K562 (cell line): ENCODE measurements at regions not wholly inside any gene's neighbourhood (a gene's known extent, or its start where the extent isn't known, plus 50 kb on each side); places are given as distances from the start of the nearest gene placed in this dataset.
"Not testable (repeated sequence)": the region's sequence is repeated elsewhere in the genome, so short reads cannot be mapped to it uniquely, and the experiment has no call there.

Source experiments
- CBFA2T3 ChIP-seq: fragments of 450-650 bp; IDR thresholded peaks from 2 replicates; pipeline ENCODE4 v1.6.1; 2017
- RFX1 ChIP-seq: fragments of 450-650 bp; IDR thresholded peaks from 2 replicates; pipeline ENCODE4 v1.6.1; 2016; ENCODE audit warnings: mild to moderate bottlenecking, moderate library complexity
- TF ChIP-seq, protein P1 (sequence below), 2 experiments: fragments of 450-650 bp; conservative IDR thresholded peaks; 2 replicates each; pipeline ENCODE4 v1.6.1; 2017; ENCODE audit warnings: mild to moderate bottlenecking in 2 of 2, moderate library complexity in 2 of 2

- TF ChIP-seq CBFA2T3, RFX1: not testable (repeated sequence)
- TF ChIP-seq, protein P1, sequence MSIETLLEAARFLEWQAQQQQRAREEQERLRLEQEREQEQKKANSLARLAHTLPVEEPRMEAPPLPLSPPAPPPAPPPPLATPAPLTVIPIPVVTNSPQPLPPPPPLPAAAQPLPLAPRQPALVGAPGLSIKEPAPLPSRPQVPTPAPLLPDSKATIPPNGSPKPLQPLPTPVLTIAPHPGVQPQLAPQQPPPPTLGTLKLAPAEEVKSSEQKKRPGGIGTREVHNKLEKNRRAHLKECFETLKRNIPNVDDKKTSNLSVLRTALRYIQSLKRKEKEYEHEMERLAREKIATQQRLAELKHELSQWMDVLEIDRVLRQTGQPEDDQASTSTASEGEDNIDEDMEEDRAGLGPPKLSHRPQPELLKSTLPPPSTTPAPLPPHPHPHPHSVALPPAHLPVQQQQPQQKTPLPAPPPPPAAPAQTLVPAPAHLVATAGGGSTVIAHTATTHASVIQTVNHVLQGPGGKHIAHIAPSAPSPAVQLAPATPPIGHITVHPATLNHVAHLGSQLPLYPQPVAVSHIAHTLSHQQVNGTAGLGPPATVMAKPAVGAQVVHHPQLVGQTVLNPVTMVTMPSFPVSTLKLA (conservative IDR thresholded peaks at IDR 0.05): not testable (repeated sequence)
Observed at GRCh38 chr3:75579536-75579935, 84.6 kb upstream of the FRG2C start.
